Skeletal muscle tissue (tissue), 3 donors: ENCODE measurements at regions not wholly inside any gene's neighbourhood (a gene's known extent, or its start where the extent isn't known, plus 50 kb on each side); places are given as distances from the start of the nearest gene placed in this dataset.

Source experiments
- H3K27ac ChIP-seq: one replicate; pipeline ENCODE4 v1.7.0; 2013; ENCODE audit warnings: mild to moderate bottlenecking, low read depth, low read length, inconsistent platforms
- H3K27me3 ChIP-seq, 3 donors: one replicate each; pipeline ENCODE4 v1.7.0; 2013; ENCODE audit warnings: low read length in 3 of 3; ENCODE audit not compliant: control insufficient read depth in 3 of 3, insufficient read depth in 3 of 3
- H3K36me3 ChIP-seq, 3 donors: one replicate each; pipeline ENCODE4 v1.7.0; 2013; ENCODE audit warnings: low read length in 3 of 3; ENCODE audit not compliant: control insufficient read depth in 3 of 3, insufficient read depth in 3 of 3
- H3K4me1 ChIP-seq, 3 donors: one replicate each; pipeline ENCODE4 v1.7.0; 2013; ENCODE audit warnings: low read length in 3 of 3, mild to moderate bottlenecking in 3 of 3; ENCODE audit not compliant: control insufficient read depth in 3 of 3, insufficient read depth in 3 of 3
- H3K4me3 ChIP-seq, 3 donors: one replicate each; pipeline ENCODE4 v1.7.0; 2013; ENCODE audit warnings: low read length in 3 of 3
- H3K9ac ChIP-seq, 3 donors: one replicate each; pipeline ENCODE4 v1.7.0; 2013; ENCODE audit warnings: low read length in 3 of 3, mild to moderate bottlenecking in 3 of 3, moderate library complexity in 2 of 3, low read depth in 1 of 3
- H3K9me3 ChIP-seq, 3 donors: one replicate each; pipeline ENCODE4 v1.7.0; 2013; ENCODE audit warnings: low read length in 3 of 3; ENCODE audit not compliant: control insufficient read depth in 3 of 3
- donor health status: Osteomylitis.

DNA sequence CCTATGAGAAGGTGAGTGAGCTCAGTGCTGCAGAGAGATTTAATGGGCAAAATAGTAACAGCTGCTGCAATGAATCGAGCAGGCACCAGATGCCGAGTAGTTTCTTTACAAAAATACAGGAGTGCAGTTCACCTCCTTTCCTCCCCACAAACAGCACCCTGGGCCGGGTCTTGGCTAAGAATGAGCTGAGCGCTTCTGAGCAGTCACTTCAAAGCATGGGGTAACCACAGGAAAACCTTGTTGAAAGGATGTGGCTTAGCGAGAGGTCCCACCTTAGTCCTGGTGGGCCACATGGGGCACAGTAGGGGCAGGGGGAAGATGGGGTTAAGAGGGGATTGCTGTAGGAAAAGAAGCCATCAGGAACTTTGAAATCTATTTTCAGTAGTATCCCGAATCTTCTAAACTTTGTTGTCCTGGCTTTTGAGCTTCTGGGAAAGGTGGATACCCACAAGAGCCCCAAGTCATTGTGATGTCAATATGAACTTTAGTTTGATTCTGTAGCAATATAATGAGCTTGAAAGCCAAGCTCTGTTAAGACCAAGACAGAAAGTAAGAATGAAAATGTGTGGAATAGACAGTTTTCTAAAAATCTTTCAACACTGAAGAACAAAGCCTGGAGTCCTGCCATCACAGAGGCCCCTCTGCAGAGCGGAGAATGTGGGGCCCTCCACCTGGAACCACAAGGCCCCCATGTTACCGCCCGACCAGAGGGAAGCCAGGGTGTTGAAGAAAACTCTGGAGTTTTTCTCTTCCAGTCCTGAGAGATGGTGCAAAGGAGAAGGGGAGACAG lies 101.0 kb upstream of the ZNF236 start:
- Histone ChIP-seq H3K27ac (no peak overlapping the region), H3K27me3 (peaks cover 0 to 3% (median 0%) of the 10 kb centered on the region in 3 donors), H3K9me3 (no peaks in the 10 kb centered on the region), H3K9ac (no peak overlapping the region), H3K36me3 (no peaks in the 10 kb centered on the region), H3K4me3 (no peak overlapping the region), H3K4me1 (no peaks in the 10 kb centered on the region)

DNA sequence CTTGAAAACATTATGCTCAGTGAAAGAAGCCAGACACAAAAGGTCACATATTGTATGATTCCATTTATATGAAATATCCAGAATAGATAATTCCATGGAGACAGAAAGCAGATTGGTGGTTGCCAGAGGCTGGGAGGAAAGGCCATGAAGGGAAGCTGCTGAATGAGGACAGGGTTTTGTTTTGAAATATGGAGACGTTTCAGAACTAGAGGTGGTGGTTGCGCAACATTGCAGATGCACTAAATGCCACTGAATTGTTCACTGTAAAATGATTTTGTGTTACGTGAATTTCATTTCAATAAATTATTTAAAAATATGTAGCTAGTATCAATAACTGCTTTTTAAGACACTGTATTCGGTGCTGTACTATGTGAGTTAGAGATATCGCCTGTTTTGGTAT lies 101.7 kb upstream of the ZNF236 start:
- no peak overlapping the region for H3K4me3 ChIP-seq
- H3K27me3 ChIP-seq, result peaks cover 0 to 3% (median 0%) of the 10 kb centered on the region in 3 donors
- H3K27ac ChIP-seq, result no peak overlapping the region

DNA sequence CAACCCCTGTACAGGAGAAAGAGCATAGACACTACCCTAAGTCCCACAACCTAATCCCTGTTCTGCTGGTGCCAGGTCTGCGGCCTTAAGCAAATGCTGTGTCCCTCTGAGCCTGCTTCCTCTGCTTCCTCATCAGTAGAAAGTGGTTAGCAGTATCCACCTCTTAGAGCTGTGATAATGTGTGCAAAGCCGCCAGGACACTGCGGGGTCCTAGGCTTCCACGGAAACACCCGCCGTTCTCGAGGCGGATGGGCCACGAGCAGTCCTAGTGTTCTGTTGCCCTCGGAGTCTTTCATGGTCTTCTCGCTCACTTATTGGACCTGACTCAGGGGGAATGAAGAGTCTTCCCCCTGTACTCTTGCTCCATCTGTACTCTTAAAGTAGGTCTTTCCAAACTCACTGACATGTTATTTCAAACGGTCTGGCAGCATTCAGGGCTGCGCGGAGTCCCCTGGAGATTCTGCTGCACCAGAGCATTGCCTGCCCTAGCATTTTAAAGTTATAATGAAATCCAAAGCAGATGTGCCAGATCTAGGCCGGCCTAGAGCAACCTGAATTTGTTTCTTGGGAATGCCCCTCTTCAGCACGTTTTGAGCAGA lies 107.2 kb upstream of the ZNF236 start:
- no peaks in the 10 kb centered on the region for H3K9me3 ChIP-seq
- H3K4me3 ChIP-seq, result no peak overlapping the region
- no peaks in the 10 kb centered on the region for H3K27me3 ChIP-seq
- no peaks in the 10 kb centered on the region for H3K4me1 ChIP-seq
- no peaks in the 10 kb centered on the region for H3K36me3 ChIP-seq
- H3K9ac ChIP-seq, result no peak overlapping the region
- no peak overlapping the region for H3K27ac ChIP-seq

More for the DNA sequence above, 101.7 kb upstream of the ZNF236 start:
- H3K9ac ChIP-seq, result no peak overlapping the region
- H3K9me3 ChIP-seq, result no peaks in the 10 kb centered on the region
- no peaks in the 10 kb centered on the region for H3K36me3 ChIP-seq
- H3K4me1 ChIP-seq, result no peaks in the 10 kb centered on the region

DNA sequence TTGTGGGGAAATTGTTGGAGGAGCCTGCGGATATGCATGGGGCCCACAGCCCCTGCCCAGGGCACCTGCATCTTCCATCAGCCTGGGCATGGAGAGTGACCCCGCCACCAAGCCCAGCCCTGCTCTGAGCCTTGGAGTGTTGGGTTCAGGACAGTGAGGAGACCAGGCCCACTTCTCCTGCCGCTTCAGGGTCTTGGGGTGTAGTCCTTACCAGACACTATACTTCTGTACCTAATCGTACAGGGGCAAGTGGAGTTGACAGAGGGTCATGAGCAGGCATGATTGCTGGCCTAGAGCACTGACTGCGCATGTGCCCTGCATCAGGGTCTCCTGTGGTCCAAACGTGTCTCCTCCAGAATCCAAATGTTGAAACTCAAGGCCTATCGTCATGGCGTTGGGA lies 108.9 kb upstream of the ZNF236 start:
- Histone ChIP-seq H3K27ac (no peak overlapping the region), H3K9ac (no peak overlapping the region), H3K27me3 (no peaks in the 10 kb centered on the region), H3K4me1 (peaks cover 3 to 4% (median 3%) of the 10 kb centered on the region in 3 donors), H3K36me3 (no peaks in the 10 kb centered on the region), H3K9me3 (no peaks in the 10 kb centered on the region), H3K4me3 (no peak overlapping the region)

DNA sequence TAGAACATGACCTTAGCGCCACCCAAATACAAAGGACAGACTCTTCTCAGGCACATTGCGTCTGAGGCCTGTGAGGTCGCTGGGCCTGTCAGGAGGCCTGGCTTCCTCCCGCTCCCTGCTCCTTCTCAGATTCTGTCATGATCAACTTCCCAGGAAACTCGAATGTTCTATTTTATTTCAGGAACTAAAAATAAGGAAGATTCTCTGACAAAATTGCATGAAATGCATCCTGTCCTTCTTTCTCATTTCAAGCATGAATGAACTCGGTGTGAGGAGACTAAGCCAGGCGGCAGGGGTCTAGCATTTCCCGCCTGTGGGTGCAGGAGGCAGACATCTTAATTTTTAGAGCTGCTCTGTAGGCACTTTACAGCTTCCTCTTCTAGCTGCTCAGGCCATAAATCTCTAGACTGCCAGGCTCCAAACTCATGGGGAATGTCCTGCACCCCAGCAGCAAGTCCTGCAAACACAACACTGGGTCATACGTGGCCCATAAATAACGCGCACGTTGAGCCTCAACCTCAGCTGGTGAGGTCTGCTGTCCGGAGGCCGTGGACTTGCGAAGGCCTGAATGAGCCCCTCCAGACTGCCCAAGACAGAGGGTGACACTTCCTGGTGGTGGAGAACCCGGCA lies 109.7 kb upstream of the ZNF236 start:
- no peak overlapping the region for H3K4me3 ChIP-seq
- H3K9ac ChIP-seq, result no peak overlapping the region
- H3K9me3 ChIP-seq, result no peaks in the 10 kb centered on the region
- no peaks in the 10 kb centered on the region for H3K36me3 ChIP-seq
- no peaks in the 10 kb centered on the region for H3K27me3 ChIP-seq
- no peak overlapping the region for H3K27ac ChIP-seq
- H3K4me1 ChIP-seq, result peaks cover 3 to 4% (median 3%) of the 10 kb centered on the region in 3 donors

DNA sequence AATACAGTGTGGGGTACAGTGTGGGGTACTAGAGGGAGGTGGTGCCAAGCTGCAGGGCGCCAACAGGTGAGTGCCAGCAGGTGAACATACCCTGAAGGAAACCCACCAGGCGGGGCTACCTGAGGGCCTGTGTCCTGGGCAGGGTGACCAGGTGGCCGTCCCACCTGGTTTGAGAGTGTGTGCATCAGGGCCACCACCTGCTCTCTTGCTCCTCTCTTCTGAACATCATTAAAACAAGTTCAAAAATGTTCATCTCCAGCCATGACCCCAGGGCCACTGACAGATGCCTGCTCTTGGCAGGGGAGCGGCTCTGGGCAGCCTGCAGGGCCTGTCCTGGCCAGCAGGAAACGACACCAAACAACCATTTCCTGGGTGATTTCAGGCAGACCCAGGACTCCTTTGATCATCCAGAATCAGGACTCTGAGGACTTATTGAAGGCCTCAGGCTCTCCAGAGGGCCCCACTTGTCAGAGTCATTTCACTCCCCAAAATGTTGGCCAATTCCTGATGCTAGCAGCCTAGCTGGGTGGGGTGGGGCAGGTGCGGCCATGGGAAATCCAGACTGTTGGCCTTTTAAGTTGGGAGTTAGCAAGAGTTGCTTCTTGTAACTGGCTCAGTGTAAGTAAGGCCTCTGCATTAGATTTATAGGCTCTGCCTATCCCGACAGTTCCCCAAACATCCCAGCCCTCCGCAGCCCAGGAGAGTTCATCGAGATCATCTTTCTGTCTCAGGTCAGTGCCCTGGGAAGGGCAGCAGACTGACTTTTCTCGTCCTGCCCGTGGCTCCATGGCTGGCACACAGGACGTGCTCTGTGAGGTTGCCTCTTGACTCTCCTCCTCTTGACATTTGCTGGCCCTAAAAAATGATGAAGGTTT lies 111.5 kb upstream of the ZNF236 start:
- no peaks in the 10 kb centered on the region for H3K27me3 ChIP-seq
- H3K27ac ChIP-seq, result no peak overlapping the region
- peaks cover 3 to 4% (median 3%) of the 10 kb centered on the region in 3 donors for H3K4me1 ChIP-seq
- H3K4me3 ChIP-seq, result no peak overlapping the region
- no peak overlapping the region for H3K9ac ChIP-seq
- H3K36me3 ChIP-seq, result no peaks in the 10 kb centered on the region
- H3K9me3 ChIP-seq, result no peaks in the 10 kb centered on the region

DNA sequence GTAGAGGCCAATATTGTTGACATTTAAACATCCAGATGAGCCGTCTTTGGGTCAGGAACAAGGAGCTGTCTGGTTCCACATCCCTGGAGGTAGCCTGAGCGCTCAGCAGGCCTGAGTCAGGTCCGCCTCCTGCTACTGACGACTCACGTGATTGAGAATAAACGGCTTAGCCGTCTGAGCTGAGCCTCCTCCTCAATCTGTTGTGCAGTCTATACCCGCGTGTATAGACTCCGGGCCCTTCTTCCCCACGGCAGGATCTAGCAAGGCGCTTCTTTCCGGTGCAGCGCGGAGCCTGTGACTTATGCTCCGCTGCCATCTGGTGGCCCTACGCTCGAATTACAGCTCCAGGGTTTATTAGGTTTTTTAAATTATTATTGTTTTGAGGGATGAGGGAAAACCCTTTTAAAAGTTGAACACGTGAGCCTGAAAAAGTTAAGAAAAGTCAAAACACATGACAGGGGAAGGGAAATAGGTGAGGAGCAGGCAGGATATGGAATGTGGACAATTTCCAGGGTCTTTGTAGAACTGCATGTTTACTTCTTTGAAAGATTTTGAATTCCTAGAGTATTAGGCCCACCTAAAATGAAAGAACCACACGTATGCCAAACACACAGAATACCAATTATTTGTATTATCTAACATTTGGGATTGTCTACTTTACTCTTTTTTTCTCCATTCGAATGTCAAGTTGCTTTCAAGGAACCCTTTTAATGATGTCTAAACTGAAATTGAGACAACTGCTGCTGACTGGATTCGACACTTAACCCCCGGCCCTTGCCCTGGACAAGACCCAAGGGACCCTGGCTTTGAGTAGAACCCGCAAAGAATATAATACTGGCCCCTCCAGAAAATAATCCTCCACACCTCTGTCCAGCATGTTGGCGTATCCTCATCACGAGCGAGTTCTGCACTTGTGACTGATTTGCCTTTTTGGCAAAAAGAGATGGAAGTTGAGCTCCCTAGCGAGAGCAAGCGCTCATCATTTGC lies 112.4 kb upstream of the ZNF236 start:
- Histone ChIP-seq H3K27ac (no peak overlapping the region), H3K36me3 (no peaks in the 10 kb centered on the region), H3K9me3 (no peaks in the 10 kb centered on the region), H3K27me3 (no peaks in the 10 kb centered on the region), H3K4me3 (peak overlapping the region in 1 of 3 donors; percentile 60), H3K9ac (peak overlapping the region in 1 of 3 donors; percentile 25), H3K4me1 (peaks cover 3 to 4% (median 3%) of the 10 kb centered on the region in 3 donors)

DNA sequence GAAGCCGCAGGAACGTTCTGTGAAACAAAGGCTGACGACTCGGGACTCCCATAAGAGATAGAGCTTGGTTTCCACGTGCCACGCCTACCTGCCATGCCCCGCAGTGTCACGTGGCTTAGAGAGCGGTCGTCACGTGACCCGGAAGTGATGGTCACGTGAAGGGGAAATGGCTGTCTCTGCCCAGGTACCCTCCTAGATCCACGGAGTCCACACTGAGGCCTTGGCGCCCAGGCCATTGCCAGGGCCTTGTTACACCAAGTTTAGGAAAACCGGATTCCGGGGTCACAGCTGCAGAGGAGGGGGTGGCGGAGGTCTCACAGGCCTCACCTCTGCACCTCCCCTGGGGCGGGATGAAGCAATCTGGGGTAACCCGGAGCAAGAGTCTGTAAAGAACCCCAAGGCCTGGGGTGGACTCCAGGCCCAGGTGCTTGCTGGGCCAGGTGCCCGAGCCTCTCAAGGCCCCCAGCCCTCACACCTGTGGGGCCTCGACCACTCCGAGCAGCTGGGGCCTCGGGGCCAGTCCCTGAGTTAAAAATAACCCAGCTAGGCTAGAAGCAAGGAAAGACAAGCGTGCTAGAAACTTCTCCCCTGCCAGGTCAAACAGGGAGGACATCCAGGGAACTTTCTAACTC lies 113.5 kb upstream of the ZNF236 start:
- Histone ChIP-seq H3K36me3 (no peaks in the 10 kb centered on the region), H3K9me3 (no peaks in the 10 kb centered on the region), H3K4me3 (no peak overlapping the region), H3K27ac (no peak overlapping the region), H3K4me1 (peaks cover 3 to 4% (median 3%) of the 10 kb centered on the region in 3 donors), H3K9ac (no peak overlapping the region), H3K27me3 (no peaks in the 10 kb centered on the region)
